D721Med (cell line): ENCODE measurements at regions not wholly inside any gene's neighbourhood (a gene's known extent, or its start where the extent isn't known, plus 50 kb on each side); places are given as distances from the start of the nearest gene placed in this dataset.

Experiments used
- DNase-seq: peaks from one replicate; pipeline ENCODE4 v3.0.0; 2011; ENCODE audit warnings: low spot score; ENCODE audit not compliant: insufficient read length
- FAIRE-seq: peaks from 2 replicates; lab custom pipeline; 2011; peaks lifted over from hg19 to GRCh38; lab: Jason Lieb, UNC
- CTCF ChIP-seq: IDR thresholded peaks from 2 replicates; pipeline ENCODE4 v1.5.1; 2012; ENCODE audit warnings: mild to moderate bottlenecking, control low read depth; ENCODE audit not compliant: insufficient read depth; ENCODE audit errors: missing control alignments

GRCh38 chrX:140944710-140945109 lies 57.7 kb upstream of the SPANXB1 start:
- FAIRE-seq: no peak
- no peak for DNase-seq
- no peak for TF ChIP-seq CTCF

DNA sequence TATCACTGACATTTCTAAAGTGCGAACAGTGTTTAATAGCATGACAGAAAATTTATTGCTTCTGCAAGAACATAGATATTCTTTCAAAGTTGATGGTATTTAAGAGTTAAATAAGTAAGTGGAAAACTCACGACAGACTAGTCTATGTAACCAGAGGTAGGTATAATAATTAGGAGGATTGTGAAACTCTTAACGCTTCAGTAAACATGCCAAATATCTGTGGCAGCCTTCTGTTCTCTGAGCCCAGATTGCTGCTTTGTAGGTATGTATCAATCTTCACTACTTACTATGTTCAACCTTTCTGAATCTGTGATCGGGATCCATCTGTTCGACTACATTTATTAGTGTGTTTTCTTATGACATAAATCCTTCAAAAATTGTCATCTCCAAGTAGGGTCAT lies 53.6 kb upstream of the SPANXB1 start:
- DNase-seq: no peak
- FAIRE-seq: no peak

GRCh38 chrX:140949233-140949632 lies 53.2 kb upstream of the SPANXB1 start:
- DNase-seq (no peak), FAIRE-seq (no peak)
- TF ChIP-seq CTCF: no peak

More for the DNA sequence above, 53.6 kb upstream of the SPANXB1 start:
- no peak for TF ChIP-seq CTCF
